ENCODE measurements at regions not wholly inside any gene's neighbourhood (a gene's known extent, or its start where the extent isn't known, plus 50 kb on each side); places are given as distances from the start of the nearest gene placed in this dataset.

DNA sequence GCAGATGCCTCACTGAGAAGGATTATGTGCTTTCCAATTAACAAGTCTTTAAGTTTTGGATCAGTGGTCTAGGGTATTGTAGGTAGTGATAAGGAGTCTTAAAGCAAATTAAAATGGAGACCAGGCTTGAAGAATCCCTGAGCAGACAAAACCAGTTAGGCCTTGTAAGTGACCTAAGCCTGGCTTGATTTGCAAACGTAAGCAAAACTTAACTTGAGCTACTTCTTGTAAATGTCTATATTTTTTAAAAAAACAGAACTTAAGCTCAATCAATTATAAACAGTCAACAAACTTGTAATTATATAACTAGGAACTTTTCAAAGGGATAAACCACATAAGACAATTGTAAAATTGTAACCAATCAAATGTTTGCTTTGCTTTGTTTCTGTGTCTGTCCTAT is 72.7 kb upstream of the NALF2 start:
- TF ChIP-seq EP300 (conservative IDR thresholded peaks at IDR 0.05; ENCODE audit: poor library complexity, severe bottlenecking): no peak
- no peak for TF ChIP-seq EZH2 (IDR thresholded peaks at IDR 0.05; ENCODE audit: borderline replicate concordance, insufficient read depth, low read length, poor library complexity, severe bottlenecking)
- no peak for TF ChIP-seq POLR2AphosphoS5 (IDR thresholded peaks at IDR 0.05)
- TF ChIP-seq, protein P1, sequence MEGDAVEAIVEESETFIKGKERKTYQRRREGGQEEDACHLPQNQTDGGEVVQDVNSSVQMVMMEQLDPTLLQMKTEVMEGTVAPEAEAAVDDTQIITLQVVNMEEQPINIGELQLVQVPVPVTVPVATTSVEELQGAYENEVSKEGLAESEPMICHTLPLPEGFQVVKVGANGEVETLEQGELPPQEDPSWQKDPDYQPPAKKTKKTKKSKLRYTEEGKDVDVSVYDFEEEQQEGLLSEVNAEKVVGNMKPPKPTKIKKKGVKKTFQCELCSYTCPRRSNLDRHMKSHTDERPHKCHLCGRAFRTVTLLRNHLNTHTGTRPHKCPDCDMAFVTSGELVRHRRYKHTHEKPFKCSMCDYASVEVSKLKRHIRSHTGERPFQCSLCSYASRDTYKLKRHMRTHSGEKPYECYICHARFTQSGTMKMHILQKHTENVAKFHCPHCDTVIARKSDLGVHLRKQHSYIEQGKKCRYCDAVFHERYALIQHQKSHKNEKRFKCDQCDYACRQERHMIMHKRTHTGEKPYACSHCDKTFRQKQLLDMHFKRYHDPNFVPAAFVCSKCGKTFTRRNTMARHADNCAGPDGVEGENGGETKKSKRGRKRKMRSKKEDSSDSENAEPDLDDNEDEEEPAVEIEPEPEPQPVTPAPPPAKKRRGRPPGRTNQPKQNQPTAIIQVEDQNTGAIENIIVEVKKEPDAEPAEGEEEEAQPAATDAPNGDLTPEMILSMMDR (IDR thresholded peaks at IDR 0.05; ENCODE audit: poor library complexity, severe bottlenecking): no peak
- no peak for TF ChIP-seq MXI1 (conservative IDR thresholded peaks at IDR 0.05; ENCODE audit: poor library complexity, severe bottlenecking)
- TF ChIP-seq, protein P2, sequence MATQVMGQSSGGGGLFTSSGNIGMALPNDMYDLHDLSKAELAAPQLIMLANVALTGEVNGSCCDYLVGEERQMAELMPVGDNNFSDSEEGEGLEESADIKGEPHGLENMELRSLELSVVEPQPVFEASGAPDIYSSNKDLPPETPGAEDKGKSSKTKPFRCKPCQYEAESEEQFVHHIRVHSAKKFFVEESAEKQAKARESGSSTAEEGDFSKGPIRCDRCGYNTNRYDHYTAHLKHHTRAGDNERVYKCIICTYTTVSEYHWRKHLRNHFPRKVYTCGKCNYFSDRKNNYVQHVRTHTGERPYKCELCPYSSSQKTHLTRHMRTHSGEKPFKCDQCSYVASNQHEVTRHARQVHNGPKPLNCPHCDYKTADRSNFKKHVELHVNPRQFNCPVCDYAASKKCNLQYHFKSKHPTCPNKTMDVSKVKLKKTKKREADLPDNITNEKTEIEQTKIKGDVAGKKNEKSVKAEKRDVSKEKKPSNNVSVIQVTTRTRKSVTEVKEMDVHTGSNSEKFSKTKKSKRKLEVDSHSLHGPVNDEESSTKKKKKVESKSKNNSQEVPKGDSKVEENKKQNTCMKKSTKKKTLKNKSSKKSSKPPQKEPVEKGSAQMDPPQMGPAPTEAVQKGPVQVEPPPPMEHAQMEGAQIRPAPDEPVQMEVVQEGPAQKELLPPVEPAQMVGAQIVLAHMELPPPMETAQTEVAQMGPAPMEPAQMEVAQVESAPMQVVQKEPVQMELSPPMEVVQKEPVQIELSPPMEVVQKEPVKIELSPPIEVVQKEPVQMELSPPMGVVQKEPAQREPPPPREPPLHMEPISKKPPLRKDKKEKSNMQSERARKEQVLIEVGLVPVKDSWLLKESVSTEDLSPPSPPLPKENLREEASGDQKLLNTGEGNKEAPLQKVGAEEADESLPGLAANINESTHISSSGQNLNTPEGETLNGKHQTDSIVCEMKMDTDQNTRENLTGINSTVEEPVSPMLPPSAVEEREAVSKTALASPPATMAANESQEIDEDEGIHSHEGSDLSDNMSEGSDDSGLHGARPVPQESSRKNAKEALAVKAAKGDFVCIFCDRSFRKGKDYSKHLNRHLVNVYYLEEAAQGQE (IDR thresholded peaks at IDR 0.05; ENCODE audit: borderline replicate concordance): no peak
- no peak for TF ChIP-seq TAF1 (IDR thresholded peaks at IDR 0.05; ENCODE audit: low read depth)
- no peak for TF ChIP-seq RAD21 (conservative IDR thresholded peaks at IDR 0.05)
